ENCODE measurements at regions not wholly inside any gene's neighbourhood (a gene's known extent, or its start where the extent isn't known, plus 50 kb on each side); places are given as distances from the start of the nearest gene placed in this dataset.

DNA sequence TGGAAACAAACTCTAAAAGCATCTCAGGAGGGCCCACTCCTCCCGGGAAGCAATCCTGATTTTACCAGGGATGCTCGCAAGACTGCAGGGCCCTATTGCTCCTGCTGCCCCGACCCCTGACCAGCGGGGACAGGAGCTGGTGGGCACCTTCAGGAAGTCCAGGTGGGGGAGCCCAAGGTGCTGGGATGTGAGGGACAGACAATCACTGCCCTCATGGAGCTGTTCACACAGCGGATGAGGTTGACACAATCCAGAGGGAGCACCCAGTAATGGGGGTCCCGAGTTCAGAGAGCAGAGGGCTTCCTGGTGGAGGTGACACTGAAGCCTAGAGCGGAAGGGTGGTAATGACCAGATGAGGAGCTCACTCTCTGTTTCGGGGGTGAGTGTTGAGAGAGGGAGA, 126.2 kb downstream of the FOXL1 start:
- no peak for ATAC-seq (ENCODE audit: insufficient read depth, low read depth)
- H3K79me2 ChIP-seq (ENCODE audit: insufficient read depth, low read length), result no peaks in the 10 kb centered on the region
- H3K36me3 ChIP-seq (ENCODE audit: insufficient read depth, low read length), result no peaks in the 10 kb centered on the region
- TF ChIP-seq, protein P1, sequence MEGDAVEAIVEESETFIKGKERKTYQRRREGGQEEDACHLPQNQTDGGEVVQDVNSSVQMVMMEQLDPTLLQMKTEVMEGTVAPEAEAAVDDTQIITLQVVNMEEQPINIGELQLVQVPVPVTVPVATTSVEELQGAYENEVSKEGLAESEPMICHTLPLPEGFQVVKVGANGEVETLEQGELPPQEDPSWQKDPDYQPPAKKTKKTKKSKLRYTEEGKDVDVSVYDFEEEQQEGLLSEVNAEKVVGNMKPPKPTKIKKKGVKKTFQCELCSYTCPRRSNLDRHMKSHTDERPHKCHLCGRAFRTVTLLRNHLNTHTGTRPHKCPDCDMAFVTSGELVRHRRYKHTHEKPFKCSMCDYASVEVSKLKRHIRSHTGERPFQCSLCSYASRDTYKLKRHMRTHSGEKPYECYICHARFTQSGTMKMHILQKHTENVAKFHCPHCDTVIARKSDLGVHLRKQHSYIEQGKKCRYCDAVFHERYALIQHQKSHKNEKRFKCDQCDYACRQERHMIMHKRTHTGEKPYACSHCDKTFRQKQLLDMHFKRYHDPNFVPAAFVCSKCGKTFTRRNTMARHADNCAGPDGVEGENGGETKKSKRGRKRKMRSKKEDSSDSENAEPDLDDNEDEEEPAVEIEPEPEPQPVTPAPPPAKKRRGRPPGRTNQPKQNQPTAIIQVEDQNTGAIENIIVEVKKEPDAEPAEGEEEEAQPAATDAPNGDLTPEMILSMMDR (IDR thresholded peaks at IDR 0.05; ENCODE audit: borderline replicate concordance, extremely low read depth, low read length, poor library complexity, severe bottlenecking), result no peak
- no peak for TF ChIP-seq EZH2 (IDR thresholded peaks at IDR 0.05; ENCODE audit: borderline replicate concordance, low read depth, low read length, severe bottlenecking)
- no peak for DNase-seq
- 0 out of 2 replicates have a peak, but pooled peaks cover 2% of the 10 kb centered on the region for H4K20me1 ChIP-seq (ENCODE audit: insufficient read depth, low read length)
- H3K27me3 ChIP-seq (ENCODE audit: insufficient read depth, low read length, poor library complexity), result no peaks in the 10 kb centered on the region
- H3K4me2 ChIP-seq (ENCODE audit: insufficient read depth, low read length), result no peak overlapping the region
- no peak overlapping the region for H3K9ac ChIP-seq (ENCODE audit: low read depth, low read length)
- H3K27ac ChIP-seq (ENCODE audit: low read length), result no peak overlapping the region
- no peaks in the 10 kb centered on the region for H3K9me3 ChIP-seq (ENCODE audit: insufficient read depth, low read length, severe bottlenecking)
- H2AFZ ChIP-seq (ENCODE audit: low read depth, low read length), result no peak overlapping the region
- no peak overlapping the region for H3K4me3 ChIP-seq (ENCODE audit: low read depth in 1 of 2, low read length in 2 of 2)
- no peaks in the 10 kb centered on the region for H3K4me1 ChIP-seq (ENCODE audit: insufficient read depth, low read length)

DNA sequence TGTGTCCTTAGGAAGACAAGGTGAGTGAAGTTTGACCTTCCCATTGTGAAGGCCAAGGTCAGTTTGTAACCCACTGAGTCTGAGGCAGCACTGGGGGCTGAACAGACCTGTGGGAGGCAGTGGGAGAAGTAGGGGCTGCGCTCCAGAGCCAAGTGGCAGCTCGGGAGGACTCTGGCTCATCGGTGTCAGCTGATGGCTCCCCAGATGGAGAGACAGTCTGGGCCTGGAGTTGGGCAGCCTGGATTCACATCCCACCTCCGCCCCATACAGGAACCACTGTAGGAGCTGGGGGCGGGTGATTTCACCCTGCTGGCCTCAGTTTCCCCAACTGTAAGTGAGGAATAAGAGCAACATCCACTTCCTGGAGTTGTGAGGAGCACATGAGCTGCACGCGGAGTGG, 128.4 kb downstream of the FOXL1 start:
- no peaks in the 10 kb centered on the region for H3K4me1 ChIP-seq (ENCODE audit: insufficient read depth, low read length)
- H3K9me3 ChIP-seq (ENCODE audit: insufficient read depth, low read length, severe bottlenecking), result no peaks in the 10 kb centered on the region
- H3K27me3 ChIP-seq (ENCODE audit: insufficient read depth, low read length, poor library complexity), result no peaks in the 10 kb centered on the region
- H3K79me2 ChIP-seq (ENCODE audit: insufficient read depth, low read length), result no peaks in the 10 kb centered on the region
- ATAC-seq (ENCODE audit: insufficient read depth, low read depth), result no peak
- no peak overlapping the region for H3K4me3 ChIP-seq (ENCODE audit: low read depth in 1 of 2, low read length in 2 of 2)
- DNase-seq, result no peak
- H3K4me2 ChIP-seq (ENCODE audit: insufficient read depth, low read length), result no peak overlapping the region
- no peak overlapping the region for H3K27ac ChIP-seq (ENCODE audit: low read length)
- H3K36me3 ChIP-seq (ENCODE audit: insufficient read depth, low read length), result no peaks in the 10 kb centered on the region
- TF ChIP-seq EZH2 (IDR thresholded peaks at IDR 0.05; ENCODE audit: borderline replicate concordance, low read depth, low read length, severe bottlenecking), result no peak
- TF ChIP-seq, protein P1 (IDR thresholded peaks at IDR 0.05; ENCODE audit: borderline replicate concordance, extremely low read depth, low read length, poor library complexity, severe bottlenecking), result no peak
- no peak overlapping the region for H2AFZ ChIP-seq (ENCODE audit: low read depth, low read length)
- H4K20me1 ChIP-seq (ENCODE audit: insufficient read depth, low read length), result 0 out of 2 replicates have a peak, but pooled peaks cover 2% of the 10 kb centered on the region
- H3K9ac ChIP-seq (ENCODE audit: low read depth, low read length), result no peak overlapping the region

DNA sequence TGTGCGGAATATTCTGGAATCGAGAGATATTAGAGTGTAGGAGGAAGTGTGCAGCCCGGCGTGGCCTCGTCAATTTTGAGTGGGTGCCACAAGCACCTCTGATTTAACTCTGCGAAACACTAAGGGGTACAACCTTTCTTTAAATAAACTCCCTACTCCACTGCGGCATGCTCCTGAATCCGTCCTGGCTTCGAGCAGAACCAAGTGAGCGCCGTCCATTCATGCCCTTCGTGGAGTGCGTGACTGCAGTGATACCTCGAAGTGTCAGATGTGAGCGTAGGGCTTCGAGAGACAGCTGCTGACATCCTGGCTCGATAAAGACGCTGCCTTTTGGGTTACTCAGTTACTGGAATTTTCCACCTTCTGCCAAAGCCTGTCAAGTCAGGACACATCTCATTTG, 128.8 kb downstream of the FOXL1 start:
- H3K4me2 ChIP-seq (ENCODE audit: insufficient read depth, low read length), result no peak overlapping the region
- H3K4me1 ChIP-seq (ENCODE audit: insufficient read depth, low read length), result no peaks in the 10 kb centered on the region
- TF ChIP-seq, protein P1 (IDR thresholded peaks at IDR 0.05; ENCODE audit: borderline replicate concordance, extremely low read depth, low read length, poor library complexity, severe bottlenecking), result no peak
- TF ChIP-seq EZH2 (IDR thresholded peaks at IDR 0.05; ENCODE audit: borderline replicate concordance, low read depth, low read length, severe bottlenecking), result no peak
- no peak for ATAC-seq (ENCODE audit: insufficient read depth, low read depth)
- no peaks in the 10 kb centered on the region for H3K9me3 ChIP-seq (ENCODE audit: insufficient read depth, low read length, severe bottlenecking)
- H2AFZ ChIP-seq (ENCODE audit: low read depth, low read length), result no peak overlapping the region
- no peak overlapping the region for H3K4me3 ChIP-seq (ENCODE audit: low read depth in 1 of 2, low read length in 2 of 2)
- 0 out of 2 replicates have a peak, but pooled peaks cover 2% of the 10 kb centered on the region for H4K20me1 ChIP-seq (ENCODE audit: insufficient read depth, low read length)
- no peaks in the 10 kb centered on the region for H3K27me3 ChIP-seq (ENCODE audit: insufficient read depth, low read length, poor library complexity)
- H3K36me3 ChIP-seq (ENCODE audit: insufficient read depth, low read length), result no peaks in the 10 kb centered on the region
- no peak overlapping the region for H3K27ac ChIP-seq (ENCODE audit: low read length)
- no peaks in the 10 kb centered on the region for H3K79me2 ChIP-seq (ENCODE audit: insufficient read depth, low read length)
- H3K9ac ChIP-seq (ENCODE audit: low read depth, low read length), result no peak overlapping the region
- no peak for DNase-seq

DNA sequence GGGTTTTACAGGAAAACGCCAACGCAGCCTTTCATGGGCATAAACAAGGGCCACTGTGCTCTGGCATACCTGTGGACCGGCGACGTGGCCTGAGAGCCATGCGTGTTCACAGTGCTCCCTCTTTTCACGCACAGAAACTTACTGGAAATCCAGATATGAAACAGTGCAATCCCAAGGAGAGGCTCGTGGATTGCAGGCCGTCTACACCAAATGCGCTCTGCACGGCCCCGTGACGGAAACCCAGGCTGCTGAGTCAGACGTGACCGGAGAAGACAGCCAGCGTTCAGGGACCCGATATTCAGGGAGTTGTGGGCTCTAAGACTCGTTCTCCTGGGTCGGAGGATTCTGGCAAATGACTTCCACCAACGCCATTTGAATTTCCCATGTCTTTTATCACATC, 129.2 kb downstream of the FOXL1 start:
- H4K20me1 ChIP-seq (ENCODE audit: insufficient read depth, low read length), result peaks cover 2% of the 10 kb centered on the region; the same call in 1 of the 2 replicates
- no peak overlapping the region for H3K4me3 ChIP-seq (ENCODE audit: low read depth in 1 of 2, low read length in 2 of 2)
- no peaks in the 10 kb centered on the region for H3K9me3 ChIP-seq (ENCODE audit: insufficient read depth, low read length, severe bottlenecking)
- H3K9ac ChIP-seq (ENCODE audit: low read depth, low read length), result no peak overlapping the region
- H3K27ac ChIP-seq (ENCODE audit: low read length), result no peak overlapping the region
- H3K36me3 ChIP-seq (ENCODE audit: insufficient read depth, low read length), result no peaks in the 10 kb centered on the region
- no peaks in the 10 kb centered on the region for H3K27me3 ChIP-seq (ENCODE audit: insufficient read depth, low read length, poor library complexity)
- H3K4me2 ChIP-seq (ENCODE audit: insufficient read depth, low read length), result no peak overlapping the region
- TF ChIP-seq, protein P1 (IDR thresholded peaks at IDR 0.05; ENCODE audit: borderline replicate concordance, extremely low read depth, low read length, poor library complexity, severe bottlenecking), result no peak
- TF ChIP-seq EZH2 (IDR thresholded peaks at IDR 0.05; ENCODE audit: borderline replicate concordance, low read depth, low read length, severe bottlenecking), result no peak
- no peak for ATAC-seq (ENCODE audit: insufficient read depth, low read depth)
- no peaks in the 10 kb centered on the region for H3K4me1 ChIP-seq (ENCODE audit: insufficient read depth, low read length)
- no peak overlapping the region for H2AFZ ChIP-seq (ENCODE audit: low read depth, low read length)
- DNase-seq, result no peak
- H3K79me2 ChIP-seq (ENCODE audit: insufficient read depth, low read length), result no peaks in the 10 kb centered on the region
